ENCODE measurements at regions not wholly inside any gene's neighbourhood (a gene's known extent, or its start where the extent isn't known, plus 50 kb on each side); places are given as distances from the start of the nearest gene placed in this dataset.

DNA sequence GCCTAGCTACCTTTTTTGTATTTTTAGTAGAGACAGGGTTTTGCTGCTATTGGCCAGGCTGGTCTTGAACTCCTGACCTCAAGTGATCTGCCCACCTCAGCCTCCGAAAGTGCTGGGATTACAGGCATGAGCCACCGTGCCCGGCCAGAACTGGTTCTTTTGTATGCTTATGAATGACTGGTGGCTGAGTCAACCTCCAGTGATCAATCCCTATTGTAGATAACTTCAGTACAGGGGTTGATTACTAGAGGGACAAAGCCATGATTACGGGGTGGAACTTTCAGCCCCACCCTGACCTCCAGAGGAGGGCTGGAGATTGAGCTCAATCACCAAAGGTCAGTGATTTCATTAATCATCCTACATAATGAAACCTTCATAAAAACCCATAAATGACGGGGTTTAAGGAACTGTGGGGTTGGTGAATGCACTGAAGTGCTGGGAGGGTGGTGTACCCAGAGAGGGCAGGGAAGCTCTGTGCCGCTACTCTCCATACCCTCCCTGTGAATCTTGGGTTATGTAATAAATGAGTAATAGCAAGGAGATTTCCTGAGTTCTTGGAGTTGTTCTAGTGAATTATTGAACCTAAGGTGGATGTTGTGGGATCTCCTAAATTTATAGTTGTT lies 281.8 kb upstream of the CXCR4 start:
- no peak for DNase-seq

GRCh38 chr2:136395582-136395981 lies 277.6 kb upstream of the CXCR4 start:
- no peak for DNase-seq

DNA sequence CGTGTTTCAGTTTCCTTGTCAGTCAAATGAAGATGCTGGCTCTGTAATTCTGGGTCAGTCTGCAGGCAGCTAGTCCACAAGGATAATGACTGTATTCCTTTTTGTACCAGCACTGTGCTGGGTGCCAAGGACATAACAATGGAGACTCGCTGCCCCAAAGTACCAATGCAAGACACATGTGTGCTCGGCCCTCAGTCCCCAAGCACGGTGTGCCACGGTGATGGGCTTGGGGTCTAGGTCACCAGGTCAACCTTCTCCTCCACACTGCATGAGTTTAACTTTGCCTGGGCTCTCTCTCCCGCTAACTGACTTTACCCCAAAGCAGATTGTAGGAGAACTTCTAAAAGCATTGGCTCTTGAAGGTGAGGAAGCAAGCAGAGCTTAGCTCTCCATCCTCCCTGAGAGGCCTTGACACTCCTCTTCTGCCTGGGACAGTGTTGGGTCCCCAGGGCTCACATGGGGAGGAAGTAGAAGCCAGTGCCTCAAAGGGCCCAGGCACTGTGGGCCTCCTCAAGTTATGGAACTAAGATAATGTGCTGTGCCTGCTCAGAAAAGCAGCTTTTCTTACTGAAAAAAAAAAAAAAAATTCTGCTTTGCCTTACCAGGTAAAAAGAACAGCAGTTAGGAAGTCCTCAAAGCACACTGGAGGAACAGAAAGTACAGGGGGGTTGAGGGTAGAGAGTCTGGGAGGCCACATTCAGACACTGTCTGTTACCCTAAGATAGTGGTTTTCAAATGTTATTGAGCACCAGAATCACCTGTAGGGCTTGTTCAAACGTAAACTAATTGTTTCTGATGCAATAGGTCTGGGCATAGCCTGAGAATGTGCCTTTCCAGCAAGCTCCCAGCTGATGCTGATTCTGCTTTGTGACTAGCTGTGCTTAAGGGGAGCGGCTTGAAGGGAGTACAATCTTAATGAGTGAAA lies 276.4 kb upstream of the CXCR4 start:
- DNase-seq, result no peak

- DNase-seq, result no peak
Observed at GRCh38 chr2:136393514-136393913, 275.6 kb upstream of the CXCR4 start.

DNA sequence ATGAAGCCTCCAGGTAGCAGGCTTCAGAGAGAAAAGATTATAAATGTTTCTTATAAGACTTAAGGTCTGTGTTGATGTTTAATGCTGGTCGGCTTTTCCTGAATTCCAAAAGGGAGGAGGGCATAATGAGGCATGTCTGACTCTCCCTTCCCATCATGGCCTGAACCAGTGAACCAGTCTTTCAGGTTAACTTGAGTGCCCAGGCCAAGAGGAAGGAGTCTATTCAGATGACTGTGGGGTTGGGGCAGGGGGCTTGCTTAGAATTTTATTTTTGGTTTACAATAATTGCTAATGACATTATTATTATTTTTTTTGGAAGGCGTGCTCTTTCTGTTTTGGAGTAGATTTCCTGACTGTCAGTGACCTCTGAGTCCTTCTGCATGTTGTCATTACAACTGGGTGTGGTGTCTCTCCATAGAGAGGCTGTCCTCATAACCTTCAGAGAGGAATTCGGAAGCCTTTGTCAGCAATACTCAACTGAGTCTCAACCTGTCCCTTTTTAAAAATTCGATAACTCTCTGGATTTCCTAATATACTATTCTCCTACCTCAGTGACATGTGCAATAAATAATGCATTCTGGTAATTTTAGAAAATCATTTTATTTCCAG lies 275.1 kb upstream of the CXCR4 start:
- DNase-seq, result no peak

- no peak for DNase-seq
Observed at GRCh38 chr2:136389809-136390208, 271.9 kb upstream of the CXCR4 start.

- no peak for DNase-seq
Observed at GRCh38 chr2:136386046-136386445, 268.1 kb upstream of the CXCR4 start.

DNA sequence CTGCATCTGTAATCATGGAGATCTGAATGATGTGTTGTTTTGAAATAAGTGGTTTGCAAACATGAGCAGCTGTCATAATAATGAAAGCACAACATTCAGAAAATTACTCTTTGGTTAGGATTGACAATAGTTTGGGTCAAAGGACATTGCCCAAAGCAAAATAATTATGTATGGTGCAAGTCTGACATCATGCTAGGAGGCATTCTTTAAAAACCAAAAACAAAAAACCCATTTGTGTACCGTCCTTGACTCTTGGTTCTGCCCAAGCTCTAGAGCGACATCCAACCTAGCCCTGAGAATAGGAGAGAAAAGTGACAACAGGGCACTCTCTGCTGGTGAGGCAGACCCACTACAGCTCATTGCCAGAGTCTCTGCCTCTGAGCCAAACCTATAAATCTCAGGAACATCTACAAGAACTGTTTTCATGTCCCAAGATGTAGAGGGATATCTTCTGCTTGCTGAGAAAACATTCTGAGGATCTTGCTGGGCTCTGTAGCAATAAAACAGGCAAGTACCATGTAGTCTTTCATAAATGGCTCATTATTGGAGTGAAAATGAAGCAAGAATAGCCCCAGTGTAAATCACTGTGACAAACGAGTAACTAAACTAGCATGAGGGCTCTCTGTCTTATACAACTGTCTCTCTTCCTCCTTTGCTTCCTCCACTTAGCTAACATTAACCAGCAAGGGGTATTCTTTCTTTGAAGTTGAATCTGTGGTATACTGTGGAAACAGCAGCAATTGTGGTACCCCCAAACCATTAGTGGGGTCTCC lies 266.8 kb upstream of the CXCR4 start:
- DNase-seq, result peak; percentile 66

- no peak for DNase-seq
Observed at GRCh38 chr2:136383167-136383566, 265.2 kb upstream of the CXCR4 start.

- peak; percentile 68 for DNase-seq
Observed at GRCh38 chr2:136381722-136382633, 264.0 kb upstream of the CXCR4 start.

DNA sequence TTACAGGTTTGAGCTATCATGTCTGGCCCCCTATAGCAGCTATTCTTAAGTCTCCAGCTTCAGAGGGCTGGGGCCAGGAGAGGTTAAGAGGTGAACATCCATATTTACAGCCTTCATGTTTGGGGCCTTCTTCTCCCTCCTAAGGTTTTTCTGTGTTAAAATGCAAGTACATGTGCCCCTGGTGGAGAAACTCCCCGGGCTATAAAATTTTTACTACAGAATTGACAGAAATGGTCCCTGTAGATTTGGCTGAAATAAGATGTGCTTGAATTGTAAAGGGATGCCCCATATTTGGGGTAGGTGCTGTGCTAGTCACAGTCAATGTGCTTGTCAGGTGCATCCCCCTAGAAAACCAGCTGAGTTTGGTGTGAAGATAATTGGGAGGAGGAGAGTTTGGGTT lies 263.3 kb upstream of the CXCR4 start:
- DNase-seq, result no peak

DNA sequence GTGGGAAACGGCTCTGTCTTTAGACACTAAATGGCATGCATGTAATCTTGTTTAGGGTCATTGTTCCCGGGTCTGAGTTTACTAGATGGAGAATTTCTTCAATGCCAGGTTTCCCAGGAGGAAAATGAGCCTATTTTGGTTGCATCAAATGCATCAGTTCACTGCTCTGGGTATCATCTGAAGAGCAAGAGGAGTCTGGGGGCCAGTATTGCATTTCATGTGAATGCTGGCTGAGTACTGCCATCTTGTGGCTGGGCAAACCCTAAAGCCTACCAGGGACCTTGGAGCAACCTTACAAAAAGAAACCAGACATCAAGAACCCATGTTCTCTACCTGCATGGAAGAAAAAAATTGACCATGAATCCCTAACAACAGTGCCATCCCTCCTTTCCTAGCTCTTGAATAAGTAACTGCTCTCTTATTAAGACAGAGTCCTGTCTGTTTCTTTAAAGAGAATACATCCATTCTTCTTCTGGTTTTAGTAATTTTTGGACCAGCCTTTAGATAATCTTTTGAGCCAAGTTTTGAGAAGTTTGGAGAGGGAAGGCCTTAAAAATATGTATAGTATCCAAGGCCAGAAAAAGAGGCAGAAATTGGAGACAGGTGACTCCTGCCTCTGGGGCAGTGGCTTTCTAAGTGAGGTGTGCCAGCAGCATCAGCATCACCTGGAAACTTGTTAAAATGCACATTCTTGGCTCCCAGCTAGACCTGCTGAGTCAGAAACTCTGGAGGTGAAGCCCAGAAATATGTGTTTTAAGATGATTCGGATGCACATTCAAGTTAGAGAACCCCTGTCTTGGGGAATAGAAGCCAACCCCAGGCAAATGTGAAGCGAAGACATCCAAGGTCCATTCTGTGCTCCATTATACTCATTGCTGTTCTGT lies 261.0 kb upstream of the CXCR4 start:
- DNase-seq, result peak; percentile 81

GRCh38 chr2:136377423-136378382 lies 259.8 kb upstream of the CXCR4 start:
- DNase-seq, result no peak

- DNase-seq, result peak; percentile 36
Observed at GRCh38 chr2:136376798-136377211, 258.9 kb upstream of the CXCR4 start.

- DNase-seq, result peak; percentile 32
Observed at GRCh38 chr2:136376211-136376610, 258.3 kb upstream of the CXCR4 start.

- no peak for DNase-seq
Observed at GRCh38 chr2:136375017-136375901, 257.3 kb upstream of the CXCR4 start.

- DNase-seq, result no peak
Observed at GRCh38 chr2:136373841-136374240, 255.9 kb upstream of the CXCR4 start.

GRCh38 chr2:136373029-136373428 lies 255.1 kb upstream of the CXCR4 start:
- DNase-seq, result no peak

GRCh38 chr2:136363900-136364299 lies 246.0 kb upstream of the CXCR4 start:
- DNase-seq, result no peak
